Bronchial epithelial cell (primary cell): ENCODE measurements at regions not wholly inside any gene's neighbourhood (a gene's known extent, or its start where the extent isn't known, plus 50 kb on each side); places are given as distances from the start of the nearest gene placed in this dataset.
"Not testable (repeated sequence)": the region's sequence is repeated elsewhere in the genome, so short reads cannot be mapped to it uniquely, and the experiment has no call there.

Experiments used
- DNase-seq: peaks from one replicate; pipeline ENCODE4 v3.0.0-alpha.2; 2010; ENCODE audit warnings: low read depth
- FAIRE-seq: peaks from 2 replicates; lab custom pipeline; 2011; peaks lifted over from hg19 to GRCh38; lab: Jason Lieb, UNC
- H3K27me3 ChIP-seq: 2 replicates; pipeline ENCODE4 v1.5.1; 2011; ENCODE audit warnings: low read length; ENCODE audit not compliant: control insufficient read depth, insufficient read depth
- H3K36me3 ChIP-seq: 2 replicates; pipeline ENCODE4 v1.5.1; 2011; ENCODE audit warnings: low read length; ENCODE audit not compliant: control insufficient read depth, insufficient read depth
- H3K4me3 ChIP-seq: 2 replicates; pipeline ENCODE4 v1.5.1; 2011; ENCODE audit warnings: mild to moderate bottlenecking, low read depth, low read length, control low read depth
- TF ChIP-seq, protein P1 (sequence below): IDR thresholded peaks from 2 replicates; pipeline ENCODE4 v1.5.1; 2011; ENCODE audit warnings: mild to moderate bottlenecking, moderate library complexity, low read length, control low read depth, inconsistent platforms; ENCODE audit not compliant: insufficient read depth, severe bottlenecking

DNA sequence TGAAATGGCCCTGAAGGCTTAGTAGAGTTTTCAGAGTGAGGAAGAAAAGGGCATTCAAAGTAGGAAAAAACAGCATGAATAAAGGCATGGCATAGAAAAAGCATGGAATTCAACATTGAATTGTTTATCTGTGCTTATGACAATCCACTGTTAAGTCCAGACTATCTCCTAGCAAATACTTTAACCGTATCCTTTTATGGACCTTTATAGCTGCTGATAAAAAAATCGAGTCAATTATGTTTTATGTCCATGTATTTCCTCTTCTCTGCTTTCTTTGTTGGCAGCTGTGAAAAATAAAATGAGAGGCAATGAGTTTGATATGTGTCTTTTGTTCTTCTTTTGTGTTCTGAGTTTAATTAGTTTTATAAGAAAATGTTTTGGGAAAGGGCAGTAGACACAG, 70.4 kb downstream of the TDRD15 start:
- FAIRE-seq (no peak), DNase-seq (no peak)
- TF ChIP-seq, protein P1, sequence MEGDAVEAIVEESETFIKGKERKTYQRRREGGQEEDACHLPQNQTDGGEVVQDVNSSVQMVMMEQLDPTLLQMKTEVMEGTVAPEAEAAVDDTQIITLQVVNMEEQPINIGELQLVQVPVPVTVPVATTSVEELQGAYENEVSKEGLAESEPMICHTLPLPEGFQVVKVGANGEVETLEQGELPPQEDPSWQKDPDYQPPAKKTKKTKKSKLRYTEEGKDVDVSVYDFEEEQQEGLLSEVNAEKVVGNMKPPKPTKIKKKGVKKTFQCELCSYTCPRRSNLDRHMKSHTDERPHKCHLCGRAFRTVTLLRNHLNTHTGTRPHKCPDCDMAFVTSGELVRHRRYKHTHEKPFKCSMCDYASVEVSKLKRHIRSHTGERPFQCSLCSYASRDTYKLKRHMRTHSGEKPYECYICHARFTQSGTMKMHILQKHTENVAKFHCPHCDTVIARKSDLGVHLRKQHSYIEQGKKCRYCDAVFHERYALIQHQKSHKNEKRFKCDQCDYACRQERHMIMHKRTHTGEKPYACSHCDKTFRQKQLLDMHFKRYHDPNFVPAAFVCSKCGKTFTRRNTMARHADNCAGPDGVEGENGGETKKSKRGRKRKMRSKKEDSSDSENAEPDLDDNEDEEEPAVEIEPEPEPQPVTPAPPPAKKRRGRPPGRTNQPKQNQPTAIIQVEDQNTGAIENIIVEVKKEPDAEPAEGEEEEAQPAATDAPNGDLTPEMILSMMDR: no peak
- Histone ChIP-seq H3K36me3 (no peaks in the 10 kb centered on the region), H3K4me3 (no peak overlapping the region), H3K27me3 (no peaks in the 10 kb centered on the region)

DNA sequence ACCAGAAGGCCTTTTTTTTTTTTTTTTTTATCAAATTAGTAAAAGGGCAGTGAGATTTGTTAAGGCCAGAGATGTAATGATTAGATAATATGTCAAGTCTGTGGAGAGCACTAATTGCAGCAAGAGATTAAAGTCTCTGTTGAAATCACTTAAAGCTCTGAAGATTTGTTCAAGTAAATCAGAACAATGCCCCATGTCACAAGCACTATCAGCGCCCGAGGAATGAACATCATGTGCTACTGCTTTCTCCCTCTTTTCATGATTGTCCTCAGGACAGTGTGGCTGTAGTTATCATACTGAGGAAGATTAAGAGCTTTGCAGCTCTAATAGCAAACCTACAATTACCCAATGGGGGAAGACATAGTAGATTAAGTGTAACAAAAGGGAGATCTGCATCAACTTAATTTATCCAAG, 71.1 kb downstream of the TDRD15 start:
- Histone ChIP-seq H3K36me3 (no peaks in the 10 kb centered on the region), H3K4me3 (no peak overlapping the region), H3K27me3 (no peaks in the 10 kb centered on the region)
- TF ChIP-seq, protein P1: no peak
- FAIRE-seq (no peak), DNase-seq (no peak)

DNA sequence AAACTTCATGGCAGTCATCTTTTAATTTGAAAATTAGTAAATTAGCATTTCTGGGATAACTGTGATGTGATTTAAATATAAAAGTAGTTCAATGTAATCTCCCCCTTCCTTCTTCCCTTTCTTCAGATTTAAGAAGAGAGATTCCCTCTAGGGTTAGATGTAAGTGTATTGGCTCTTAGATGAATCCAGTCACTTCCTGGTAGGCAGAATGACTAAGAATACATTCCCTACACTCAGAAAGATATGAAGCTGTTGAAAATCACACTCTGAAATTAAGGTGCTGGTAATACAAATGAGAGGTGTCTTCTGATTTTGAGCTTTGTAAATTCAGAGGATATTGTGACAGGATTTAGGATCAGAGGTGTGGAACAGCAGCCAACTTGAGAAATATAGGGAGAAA, 71.6 kb downstream of the TDRD15 start:
- TF ChIP-seq, protein P1: no peak

DNA sequence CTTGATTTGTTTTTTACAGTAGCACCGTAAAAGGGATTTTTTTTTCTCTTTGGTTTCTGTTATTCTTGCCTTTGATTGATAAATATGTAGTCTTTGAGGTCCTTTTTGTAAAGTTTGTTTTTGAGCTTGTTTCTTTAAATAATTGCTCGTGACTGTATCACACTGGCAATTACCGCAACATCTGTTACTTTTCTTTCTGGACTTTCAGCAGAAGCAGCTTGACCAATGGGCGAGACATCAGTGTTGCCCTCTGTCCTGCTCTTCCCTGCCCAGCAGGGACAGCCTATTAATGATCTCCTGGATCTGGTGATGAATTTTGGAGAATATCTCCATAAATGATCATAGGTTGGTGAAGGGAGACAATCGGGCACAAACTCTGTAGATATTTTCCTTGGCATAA, 74.9 kb downstream of the TDRD15 start:
- TF ChIP-seq, protein P1: no peak
- DNase-seq (no peak), FAIRE-seq (no peak)
- Histone ChIP-seq H3K36me3 (no peaks in the 10 kb centered on the region), H3K4me3 (no peak overlapping the region), H3K27me3 (no peaks in the 10 kb centered on the region)

More for the DNA sequence above, 71.6 kb downstream of the TDRD15 start:
- Histone ChIP-seq H3K36me3 (no peaks in the 10 kb centered on the region), H3K27me3 (no peaks in the 10 kb centered on the region), H3K4me3 (no peak overlapping the region)
- DNase-seq: no peak
- no peak for FAIRE-seq

DNA sequence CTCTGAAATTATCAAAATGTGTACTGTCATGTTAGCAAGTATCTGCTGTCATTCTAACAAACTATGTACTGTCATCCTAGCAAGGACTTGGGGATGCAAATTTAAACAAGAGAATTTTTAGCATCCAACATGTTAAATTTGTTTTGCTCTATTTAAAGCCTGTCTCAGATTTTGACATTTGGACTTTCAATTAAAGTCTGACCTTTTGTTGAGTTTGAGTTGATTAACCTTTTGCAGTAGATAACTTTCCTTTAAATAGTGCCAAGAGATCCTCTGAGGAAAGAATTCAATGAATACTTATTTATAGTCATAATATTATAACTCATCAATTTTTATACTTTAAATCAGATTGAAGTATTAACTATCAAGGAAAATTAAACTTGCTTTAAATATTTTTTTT, 80.2 kb downstream of the TDRD15 start:
- H3K4me3 ChIP-seq: no peak overlapping the region
- FAIRE-seq (no peak), DNase-seq (no peak)
- no peaks in the 10 kb centered on the region for H3K27me3 ChIP-seq
- TF ChIP-seq, protein P1: no peak
- no peaks in the 10 kb centered on the region for H3K36me3 ChIP-seq

DNA sequence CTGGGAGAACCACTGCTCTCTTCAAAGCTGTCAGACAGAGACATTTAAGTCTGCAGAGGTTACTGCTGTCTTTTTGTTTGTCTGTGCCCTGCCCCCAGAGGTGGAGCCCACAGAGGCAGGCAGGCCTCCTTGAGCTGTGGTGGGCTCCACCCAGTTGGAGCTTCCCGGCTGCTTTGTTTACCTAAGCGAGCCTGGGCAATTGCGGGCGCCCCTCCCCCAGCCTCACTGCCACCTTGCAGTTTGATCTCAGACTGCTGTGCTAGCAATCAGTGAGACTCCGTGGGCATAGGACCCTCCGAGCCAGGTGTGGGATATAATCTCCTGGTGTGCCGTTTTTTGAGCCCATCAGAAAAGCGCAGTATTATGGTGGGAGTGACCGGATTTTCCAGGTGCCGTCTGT, 90.3 kb downstream of the TDRD15 start:
- FAIRE-seq, H3K27me3 ChIP-seq, H3K4me3 ChIP-seq, DNase-seq, H3K36me3 ChIP-seq: not testable (repeated sequence)
